GM12865 (cell line): ENCODE measurements at regions not wholly inside any gene's neighbourhood (a gene's known extent, or its start where the extent isn't known, plus 50 kb on each side); places are given as distances from the start of the nearest gene placed in this dataset.

Source experiments
- DNase-seq: peaks from one replicate; pipeline ENCODE4 v3.0.0; 2010; ENCODE audit warnings: low read depth
- H3K4me3 ChIP-seq: 2 replicates; pipeline ENCODE4 v1.5.1; 2011; ENCODE audit warnings: mild to moderate bottlenecking, low read depth, low read length, control low read depth
- CTCF ChIP-seq: IDR thresholded peaks from 2 replicates; pipeline ENCODE4 v1.5.1; 2011; ENCODE audit warnings: low read length, control low read depth, low read depth, inconsistent platforms; ENCODE audit not compliant: insufficient read depth; ENCODE audit errors: missing control alignments

DNA sequence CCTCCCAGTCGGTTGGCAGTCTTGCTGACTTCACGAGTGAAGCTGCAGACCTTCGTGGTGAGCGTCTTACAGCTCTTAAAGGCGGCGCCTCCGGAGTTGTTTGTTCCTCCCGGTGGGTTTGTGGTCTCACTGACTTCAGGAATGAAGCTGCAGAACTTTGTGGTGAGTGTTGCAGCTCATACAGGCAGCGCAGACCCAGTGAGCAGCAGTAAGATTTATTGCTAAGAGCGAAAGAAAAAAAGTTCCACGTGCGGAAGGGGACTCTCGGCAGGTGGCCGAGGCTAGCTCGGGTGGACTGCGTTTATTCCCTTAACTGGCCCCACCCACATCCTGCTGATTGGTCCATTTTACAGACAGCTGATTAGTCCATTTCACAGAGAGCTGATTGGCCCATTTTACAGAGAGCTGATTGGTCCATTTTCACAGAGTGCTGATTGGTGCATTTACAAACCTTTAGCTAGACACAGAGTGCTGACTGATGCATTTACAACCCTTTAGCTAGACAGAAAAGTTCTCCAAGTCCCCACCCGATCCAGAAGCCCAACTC lies 240.3 kb downstream of the LRATD1 start:
- TF ChIP-seq CTCF, result no peak

GRCh38 chr2:14881651-14882327 lies 249.3 kb downstream of the LRATD1 start:
- no peak overlapping the region for H3K4me3 ChIP-seq
- no peak for DNase-seq
- TF ChIP-seq CTCF, result no peak

More for the DNA sequence above, 240.3 kb downstream of the LRATD1 start:
- no peak for DNase-seq
- no peak overlapping the region for H3K4me3 ChIP-seq

- no peak for DNase-seq
- TF ChIP-seq CTCF, result no peak
- H3K4me3 ChIP-seq, result no peak overlapping the region
Measured at GRCh38 chr2:14884651-14885050, 252.1 kb downstream of the LRATD1 start.

GRCh38 chr2:14891546-14891945 lies 259.0 kb downstream of the LRATD1 start:
- no peak for DNase-seq
- no peak for TF ChIP-seq CTCF
- no peak overlapping the region for H3K4me3 ChIP-seq

DNA sequence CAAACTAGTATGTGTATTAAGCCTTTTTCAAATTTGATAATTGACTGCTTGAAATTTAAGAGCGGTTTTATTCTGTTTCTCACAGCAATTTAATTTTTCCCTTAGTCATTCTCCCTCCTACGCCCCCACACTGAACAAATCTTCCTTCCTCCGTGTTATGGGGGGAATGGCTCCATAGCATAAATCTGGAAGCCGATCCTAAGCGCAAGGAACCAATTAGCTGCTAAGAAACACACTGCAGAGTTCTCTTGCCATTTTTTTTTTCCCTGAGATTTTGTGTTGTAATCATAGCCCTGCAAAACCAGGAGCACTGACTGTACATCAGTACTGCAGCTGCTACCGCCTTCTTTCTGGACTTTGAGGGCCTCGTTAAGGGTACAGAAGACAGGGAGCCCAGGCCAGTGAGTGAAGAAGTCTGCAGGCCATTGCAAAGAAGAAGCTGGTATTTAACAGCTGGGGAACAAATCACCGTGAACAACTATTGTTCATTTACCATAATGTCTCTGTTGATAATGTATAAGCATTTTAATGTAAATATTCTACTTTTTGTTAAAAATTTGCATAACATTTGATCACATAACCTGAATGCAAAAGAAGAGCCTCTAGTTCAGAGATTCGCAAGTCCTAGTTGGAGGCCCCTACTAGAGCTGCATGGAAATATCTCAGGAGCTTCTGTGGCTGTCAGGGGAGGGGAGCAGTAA lies 264.0 kb downstream of the LRATD1 start:
- DNase-seq, result no peak
- TF ChIP-seq CTCF, result no peak
- no peak overlapping the region for H3K4me3 ChIP-seq

GRCh38 chr2:14899621-14900414 lies 267.3 kb downstream of the LRATD1 start:
- no peak for TF ChIP-seq CTCF
- DNase-seq, result no peak
- H3K4me3 ChIP-seq, result no peak overlapping the region
